ENCODE measurements at regions not wholly inside any gene's neighbourhood (a gene's known extent, or its start where the extent isn't known, plus 50 kb on each side); places are given as distances from the start of the nearest gene placed in this dataset.

GRCh38 chr11:91851908-91852307 lies 372.7 kb upstream of the FAT3 start:
- TF ChIP-seq CTCF (IDR thresholded peaks at IDR 0.05; ENCODE audit: low read depth, low read length) (no peak), EZH2phosphoT487 (IDR thresholded peaks at IDR 0.05; ENCODE audit: low read depth) (no peak)
